ENCODE measurements at regions not wholly inside any gene's neighbourhood (a gene's known extent, or its start where the extent isn't known, plus 50 kb on each side); places are given as distances from the start of the nearest gene placed in this dataset.

GRCh38 chr20:61115364-61116065 lies 136.5 kb upstream of the CDH4 start:
- H3K4me3 ChIP-seq (ENCODE audit: low read length): no peak overlapping the region
- ATAC-seq (no peak), DNase-seq (no peak)
- no peak overlapping the region for H3K27ac ChIP-seq (ENCODE audit: low read length)
- H3K27me3 ChIP-seq (ENCODE audit: low read length): peaks cover 17% of the 10 kb centered on the region; the same call in 1 of the 2 replicates
- no peak overlapping the region for H3K4me2 ChIP-seq (ENCODE audit: low read length)
- TF ChIP-seq CTCF (conservative IDR thresholded peaks at IDR 0.05; ENCODE audit: low read depth, low read length): no peak
- TF ChIP-seq EZH2phosphoT487 (IDR thresholded peaks at IDR 0.05; ENCODE audit: borderline replicate concordance, low read length): no peak
- TF ChIP-seq EZH2 (IDR thresholded peaks at IDR 0.05; ENCODE audit: low read length, unreplicated experiment): no peak
- H3K9me2 ChIP-seq (replicated peaks; ENCODE audit: low read length): no peaks in the 10 kb centered on the region
- BruUV-seq (replicated peaks): no TSS peak
- no peaks in the 10 kb centered on the region for H3K4me1 ChIP-seq (ENCODE audit: insufficient read depth, low read length)
- no peak overlapping the region for H2AFZ ChIP-seq (ENCODE audit: low read length)
- H3K36me3 ChIP-seq (ENCODE audit: low read depth, low read length): no peaks in the 10 kb centered on the region
- CTCF ChIA-PET: no interaction called here
- no peaks in the 10 kb centered on the region for H4K20me1 ChIP-seq (ENCODE audit: low read length)
- no peaks in the 10 kb centered on the region for H3F3A ChIP-seq (ENCODE audit: low read length, unreplicated experiment)
- H3K79me2 ChIP-seq (ENCODE audit: low read length): no peaks in the 10 kb centered on the region
- H3K9ac ChIP-seq (ENCODE audit: low read length): no peak overlapping the region
- H3K9me3 ChIP-seq (ENCODE audit: low read length): no peaks in the 10 kb centered on the region
- POLR2A ChIA-PET (ENCODE audit: unreplicated experiment): no interaction called here
- intact Hi-C loops (cut with micrococcal nuclease): no loop called here

GRCh38 chr20:61117725-61118124 lies 134.3 kb upstream of the CDH4 start:
- Histone ChIP-seq H3K4me1 (ENCODE audit: insufficient read depth, low read length) (no peaks in the 10 kb centered on the region), H3K27ac (ENCODE audit: low read length) (no peak overlapping the region)
- no peak for TF ChIP-seq EZH2phosphoT487 (IDR thresholded peaks at IDR 0.05; ENCODE audit: borderline replicate concordance, low read length)
- TF ChIP-seq EZH2 (IDR thresholded peaks at IDR 0.05; ENCODE audit: low read length, unreplicated experiment): no peak
- no peak for TF ChIP-seq CTCF (conservative IDR thresholded peaks at IDR 0.05; ENCODE audit: low read depth, low read length)

GRCh38 chr20:61118429-61119224 lies 133.4 kb upstream of the CDH4 start:
- no peak for DNase-seq
- peaks cover 28% of the 10 kb centered on the region; the same call in 1 of the 2 replicates for H3K27me3 ChIP-seq (ENCODE audit: low read length)
- no peak overlapping the region for H3K4me3 ChIP-seq (ENCODE audit: low read length)
- intact Hi-C loops (cut with micrococcal nuclease): no loop called here
- H4K20me1 ChIP-seq (ENCODE audit: low read length): no peaks in the 10 kb centered on the region
- H3K4me1 ChIP-seq (ENCODE audit: insufficient read depth, low read length): no peaks in the 10 kb centered on the region
- POLR2A ChIA-PET (ENCODE audit: unreplicated experiment): no interaction called here
- ATAC-seq: no peak
- H3K36me3 ChIP-seq (ENCODE audit: low read depth, low read length): no peaks in the 10 kb centered on the region
- CTCF ChIA-PET: no interaction called here
- H3K79me2 ChIP-seq (ENCODE audit: low read length): no peaks in the 10 kb centered on the region
- no TSS peak for BruUV-seq (replicated peaks)
- TF ChIP-seq CTCF (conservative IDR thresholded peaks at IDR 0.05; ENCODE audit: low read depth, low read length): no peak
- no peak for TF ChIP-seq EZH2 (IDR thresholded peaks at IDR 0.05; ENCODE audit: low read length, unreplicated experiment)
- TF ChIP-seq EZH2phosphoT487 (IDR thresholded peaks at IDR 0.05; ENCODE audit: borderline replicate concordance, low read length): no peak
- H3K27ac ChIP-seq (ENCODE audit: low read length): no peak overlapping the region
- H3K9me3 ChIP-seq (ENCODE audit: low read length): no peaks in the 10 kb centered on the region
- H3K9me2 ChIP-seq (replicated peaks; ENCODE audit: low read length): no peaks in the 10 kb centered on the region
- no peak overlapping the region for H2AFZ ChIP-seq (ENCODE audit: low read length)
- H3F3A ChIP-seq (ENCODE audit: low read length, unreplicated experiment): no peaks in the 10 kb centered on the region
- no peak overlapping the region for H3K9ac ChIP-seq (ENCODE audit: low read length)
- H3K4me2 ChIP-seq (ENCODE audit: low read length): no peak overlapping the region

More at GRCh38 chr20:61117725-61118124, 134.3 kb upstream of the CDH4 start:
- no TSS peak for BruUV-seq (replicated peaks)
- Histone ChIP-seq H3K36me3 (ENCODE audit: low read depth, low read length) (no peaks in the 10 kb centered on the region), H3K9me3 (ENCODE audit: low read length) (no peaks in the 10 kb centered on the region), H3K4me3 (ENCODE audit: low read length) (no peak overlapping the region), H3K79me2 (ENCODE audit: low read length) (no peaks in the 10 kb centered on the region), H4K20me1 (ENCODE audit: low read length) (no peaks in the 10 kb centered on the region), H3K4me2 (ENCODE audit: low read length) (no peak overlapping the region), H3K9me2 (replicated peaks; ENCODE audit: low read length) (no peaks in the 10 kb centered on the region), H3F3A (ENCODE audit: low read length, unreplicated experiment) (no peaks in the 10 kb centered on the region), H2AFZ (ENCODE audit: low read length) (no peak overlapping the region), H3K9ac (ENCODE audit: low read length) (no peak overlapping the region), H3K27me3 (ENCODE audit: low read length) (peaks cover 25% of the 10 kb centered on the region; the same call in 1 of the 2 replicates)
- no peak for ATAC-seq
- ChIA-PET POLR2A (ENCODE audit: unreplicated experiment) (no interaction called here), CTCF (no interaction called here)
- DNase-seq: no peak
- intact Hi-C loops (cut with micrococcal nuclease): no loop called here
